Osteocyte (in vitro differentiated cells): ENCODE measurements at regions not wholly inside any gene's neighbourhood (a gene's known extent, or its start where the extent isn't known, plus 50 kb on each side); places are given as distances from the start of the nearest gene placed in this dataset.

Experiments
- DNase-seq: peaks from one replicate; pipeline ENCODE4 v3.0.0; 2021; ENCODE audit warnings: mixed read lengths; ENCODE audit not compliant: unreplicated experiment; ENCODE audit errors: extremely low spot score
- H3K27ac Mint-ChIP-seq: one replicate; pipeline ENCODE4 v1.8.0; 2021; ENCODE audit warnings: mild to moderate bottlenecking, mixed read lengths; ENCODE audit not compliant: unreplicated experiment
- H3K27me3 Mint-ChIP-seq: one replicate; pipeline ENCODE4 v1.8.0; 2021; ENCODE audit warnings: mixed read lengths; ENCODE audit not compliant: unreplicated experiment
- H3K36me3 Mint-ChIP-seq: one replicate; pipeline ENCODE4 v1.8.0; 2021; ENCODE audit warnings: mixed read lengths; ENCODE audit not compliant: unreplicated experiment
- H3K4me1 Mint-ChIP-seq: one replicate; pipeline ENCODE4 v1.8.0; 2021; ENCODE audit warnings: mixed read lengths; ENCODE audit not compliant: unreplicated experiment
- H3K4me3 Mint-ChIP-seq: one replicate; pipeline ENCODE4 v1.8.0; 2021; ENCODE audit warnings: mild to moderate bottlenecking, moderate library complexity, mixed read lengths; ENCODE audit not compliant: unreplicated experiment
- H3K9me3 Mint-ChIP-seq: one replicate; pipeline ENCODE4 v1.8.0; 2021; ENCODE audit warnings: mixed read lengths; ENCODE audit not compliant: unreplicated experiment
- TF ChIP-seq, protein P1 (sequence below): fragments of 200-600 bp; sonication (generic); IDR thresholded peaks from 2 replicates; pipeline ENCODE4 v1.5.0; 2021; ENCODE audit warnings: antibody characterized with exemption, mild to moderate bottlenecking, moderate library complexity

DNA sequence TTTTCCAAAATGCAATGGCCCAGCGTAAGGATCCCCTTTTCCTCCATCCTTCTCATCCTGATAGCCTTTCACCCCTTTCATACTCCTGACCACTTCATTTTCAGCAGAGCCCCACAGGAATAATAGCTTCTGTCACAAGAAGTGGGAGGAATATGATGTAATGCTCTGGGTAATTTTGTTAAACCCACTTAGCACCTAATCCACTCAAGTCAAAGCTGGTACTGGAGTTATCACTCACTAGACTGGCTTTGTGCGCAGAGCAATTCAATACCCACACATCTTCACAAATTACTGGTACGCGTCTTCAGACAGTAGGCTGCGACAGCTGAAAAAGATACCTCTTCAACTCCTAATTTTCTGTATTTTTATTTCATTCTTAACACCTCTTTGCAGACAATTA, 2232.8 kb upstream of the WWC1 start:
- H3K4me3 Mint-ChIP-seq: no peak overlapping the region
- peaks cover 17% of the 10 kb centered on the region for H3K9me3 Mint-ChIP-seq
- DNase-seq: no peak
- TF ChIP-seq, protein P1, sequence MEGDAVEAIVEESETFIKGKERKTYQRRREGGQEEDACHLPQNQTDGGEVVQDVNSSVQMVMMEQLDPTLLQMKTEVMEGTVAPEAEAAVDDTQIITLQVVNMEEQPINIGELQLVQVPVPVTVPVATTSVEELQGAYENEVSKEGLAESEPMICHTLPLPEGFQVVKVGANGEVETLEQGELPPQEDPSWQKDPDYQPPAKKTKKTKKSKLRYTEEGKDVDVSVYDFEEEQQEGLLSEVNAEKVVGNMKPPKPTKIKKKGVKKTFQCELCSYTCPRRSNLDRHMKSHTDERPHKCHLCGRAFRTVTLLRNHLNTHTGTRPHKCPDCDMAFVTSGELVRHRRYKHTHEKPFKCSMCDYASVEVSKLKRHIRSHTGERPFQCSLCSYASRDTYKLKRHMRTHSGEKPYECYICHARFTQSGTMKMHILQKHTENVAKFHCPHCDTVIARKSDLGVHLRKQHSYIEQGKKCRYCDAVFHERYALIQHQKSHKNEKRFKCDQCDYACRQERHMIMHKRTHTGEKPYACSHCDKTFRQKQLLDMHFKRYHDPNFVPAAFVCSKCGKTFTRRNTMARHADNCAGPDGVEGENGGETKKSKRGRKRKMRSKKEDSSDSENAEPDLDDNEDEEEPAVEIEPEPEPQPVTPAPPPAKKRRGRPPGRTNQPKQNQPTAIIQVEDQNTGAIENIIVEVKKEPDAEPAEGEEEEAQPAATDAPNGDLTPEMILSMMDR: no peak
- H3K36me3 Mint-ChIP-seq: no peaks in the 10 kb centered on the region
- H3K27ac Mint-ChIP-seq: no peak overlapping the region
- H3K27me3 Mint-ChIP-seq: no peaks in the 10 kb centered on the region
- no peaks in the 10 kb centered on the region for H3K4me1 Mint-ChIP-seq

DNA sequence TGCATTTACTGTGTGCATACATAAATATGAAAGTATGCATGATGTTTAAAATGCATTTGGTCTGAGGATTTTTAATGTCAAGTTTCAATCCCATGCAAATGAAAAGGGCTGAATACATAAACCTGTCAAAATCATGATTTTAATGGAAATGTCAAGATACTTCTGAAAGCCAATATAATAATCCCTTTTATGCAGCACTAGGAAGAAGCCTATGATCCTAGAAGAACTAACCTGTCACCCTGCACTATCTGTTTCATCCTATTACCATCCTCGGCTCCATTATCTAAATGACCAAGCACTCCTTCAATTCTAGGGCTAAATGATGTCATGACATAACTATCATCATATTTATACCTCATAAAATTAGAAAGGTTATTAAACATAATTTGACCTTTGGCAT, 2229.4 kb upstream of the WWC1 start:
- no peaks in the 10 kb centered on the region for H3K27me3 Mint-ChIP-seq
- peaks cover 16% of the 10 kb centered on the region for H3K9me3 Mint-ChIP-seq
- H3K36me3 Mint-ChIP-seq: no peaks in the 10 kb centered on the region
- H3K27ac Mint-ChIP-seq: no peak overlapping the region
- TF ChIP-seq, protein P1: no peak
- no peak for DNase-seq
- no peaks in the 10 kb centered on the region for H3K4me1 Mint-ChIP-seq
- H3K4me3 Mint-ChIP-seq: no peak overlapping the region

DNA sequence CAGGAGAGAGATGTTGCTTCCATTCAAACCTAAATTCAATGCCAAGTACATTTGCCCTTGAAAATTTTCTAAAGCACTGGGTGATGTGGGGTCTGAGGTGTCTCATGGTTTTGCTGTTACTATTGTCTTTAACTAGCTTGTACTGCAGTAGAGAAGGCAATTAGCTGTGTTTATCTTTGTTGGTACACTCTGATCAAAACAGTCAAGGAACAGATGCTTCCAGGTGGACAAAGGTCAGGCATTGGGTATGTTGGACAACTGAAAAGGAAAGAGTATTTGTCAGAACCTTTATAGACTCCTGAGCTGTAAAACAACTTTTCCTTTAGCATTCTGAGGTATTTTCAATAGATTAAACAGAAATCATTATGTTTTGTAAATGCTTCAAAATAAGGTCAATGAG, 2228.7 kb upstream of the WWC1 start:
- peaks cover 21% of the 10 kb centered on the region for H3K9me3 Mint-ChIP-seq
- no peaks in the 10 kb centered on the region for H3K4me1 Mint-ChIP-seq
- TF ChIP-seq, protein P1: no peak
- H3K4me3 Mint-ChIP-seq: no peak overlapping the region
- no peaks in the 10 kb centered on the region for H3K36me3 Mint-ChIP-seq
- DNase-seq: no peak
- H3K27me3 Mint-ChIP-seq: no peaks in the 10 kb centered on the region
- H3K27ac Mint-ChIP-seq: no peak overlapping the region

DNA sequence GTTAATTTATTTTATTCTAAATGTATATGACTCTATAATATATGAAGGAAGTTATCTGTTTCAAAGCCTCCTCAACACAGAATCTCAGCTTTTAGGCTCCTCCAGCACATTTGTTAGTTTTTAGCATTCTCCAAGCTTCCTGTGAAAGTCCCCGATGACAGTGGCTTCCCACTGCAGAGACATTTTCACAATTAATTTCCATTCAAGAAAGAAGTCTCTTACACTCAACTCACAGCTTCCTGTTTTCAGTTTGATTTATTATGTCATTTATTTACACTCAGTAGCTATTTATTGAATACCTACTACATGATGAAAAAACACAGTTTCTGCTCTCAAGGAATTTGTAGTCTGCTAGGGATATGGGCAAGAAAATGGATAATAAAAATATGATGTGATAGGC, 2228.2 kb upstream of the WWC1 start:
- H3K4me1 Mint-ChIP-seq: no peaks in the 10 kb centered on the region
- H3K4me3 Mint-ChIP-seq: no peak overlapping the region
- peaks cover 21% of the 10 kb centered on the region for H3K9me3 Mint-ChIP-seq
- TF ChIP-seq, protein P1: no peak
- DNase-seq: no peak
- no peaks in the 10 kb centered on the region for H3K36me3 Mint-ChIP-seq
- no peak overlapping the region for H3K27ac Mint-ChIP-seq
- H3K27me3 Mint-ChIP-seq: no peaks in the 10 kb centered on the region

DNA sequence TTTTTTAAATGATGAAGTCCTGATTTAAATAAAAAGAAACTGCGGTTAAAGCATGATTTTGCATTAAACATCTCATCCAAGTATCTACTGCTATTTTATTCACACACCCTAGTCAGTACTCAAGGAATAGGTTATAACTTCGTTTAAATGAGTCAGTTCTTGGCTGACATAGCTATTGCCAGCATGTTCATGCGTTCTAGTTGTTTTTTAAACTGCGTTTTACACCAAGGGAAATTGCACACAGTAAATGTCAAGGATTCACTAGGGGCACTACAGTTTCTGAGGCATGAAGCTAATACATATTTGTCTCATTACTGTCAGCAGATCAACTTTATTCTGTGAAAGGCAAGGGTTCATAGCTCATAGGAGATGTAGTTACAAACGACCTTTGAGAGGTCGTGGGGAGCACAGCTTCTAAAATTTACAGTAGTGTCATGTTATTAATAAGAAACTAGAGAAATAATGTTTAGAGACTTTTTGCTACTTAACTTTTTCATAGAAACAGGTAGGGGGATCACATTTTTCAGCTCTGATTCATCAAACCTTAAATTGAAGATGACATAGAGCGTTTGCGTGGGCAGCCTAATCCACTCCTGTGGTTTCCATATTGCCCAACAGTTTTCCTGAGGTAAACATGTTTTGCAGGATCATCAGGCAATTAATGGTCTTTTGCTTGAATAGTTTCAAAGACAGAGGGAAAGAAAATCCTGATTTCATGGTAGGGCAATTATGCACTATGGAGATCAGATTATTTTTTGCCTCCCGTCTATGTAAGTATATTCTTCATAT, 2222.7 kb upstream of the WWC1 start:
- Mint-ChIP-seq H3K4me3 (no peak overlapping the region), H3K27me3 (no peaks in the 10 kb centered on the region), H3K9me3 (peaks cover 22% of the 10 kb centered on the region), H3K36me3 (no peaks in the 10 kb centered on the region), H3K4me1 (no peaks in the 10 kb centered on the region), H3K27ac (no peak overlapping the region)
- DNase-seq: no peak
- TF ChIP-seq, protein P1: no peak
